GM23338 (cell line): ENCODE measurements at regions not wholly inside any gene's neighbourhood (a gene's known extent, or its start where the extent isn't known, plus 50 kb on each side); places are given as distances from the start of the nearest gene placed in this dataset.
A peak's percentile ranks its signal among the peaks of the same experiment; 100 is the strongest.

Experiments used
- ATAC-seq: fragments of 200-7000 bp; cut with Tn5 transposase; 3 replicates; pipeline ENCODE4 v1.9.1; 2020
- DNase-seq: peaks from one replicate; pipeline ENCODE4 v3.0.0-alpha.2; 2015; ENCODE audit warnings: low spot score
- H2AFZ ChIP-seq: fragments of 200-600 bp; sonication (generic); 2 replicates; pipeline ENCODE4 v1.8.0; 2016; ENCODE audit warnings: antibody characterized with exemption, mild to moderate bottlenecking, moderate library complexity
- H3F3A ChIP-seq: fragments of 200-600 bp; sonication (generic); replicated peaks from 2 replicates; pipeline ENCODE4 v1.8.0; 2017; ENCODE audit warnings: antibody characterized with exemption, mixed run types, low read depth
- H3K27ac ChIP-seq: fragments of 200-600 bp; sonication (generic); 2 replicates; pipeline ENCODE4 v1.6.1; 2016; ENCODE audit warnings: low read depth
- H3K27me3 ChIP-seq: fragments of 200-600 bp; sonication (generic); 2 replicates; pipeline ENCODE4 v1.8.0; 2016; ENCODE audit warnings: mild to moderate bottlenecking, mixed run types, moderate library complexity; ENCODE audit not compliant: insufficient read depth
- H3K36me3 ChIP-seq: fragments of 200-600 bp; sonication (generic); 2 replicates; pipeline ENCODE4 v1.8.0; 2016; ENCODE audit warnings: mild to moderate bottlenecking; ENCODE audit not compliant: insufficient read depth
- H3K4me1 ChIP-seq: fragments of 200-600 bp; sonication (generic); 2 replicates; pipeline ENCODE4 v1.8.0; 2016; ENCODE audit warnings: mild to moderate bottlenecking, moderate library complexity; ENCODE audit not compliant: insufficient read depth
- H3K4me2 ChIP-seq: fragments of 200-600 bp; sonication (generic); 2 replicates; pipeline ENCODE4 v1.7.1; 2017; ENCODE audit warnings: mixed run types
- H3K4me3 ChIP-seq: fragments of 200-600 bp; sonication (generic); 2 replicates; pipeline ENCODE4 v1.6.1; 2016; ENCODE audit warnings: mixed run types
- H3K79me2 ChIP-seq: fragments of 200-600 bp; sonication (generic); replicated peaks from 2 replicates; pipeline ENCODE4 v1.8.0; 2017; ENCODE audit warnings: mild to moderate bottlenecking; ENCODE audit not compliant: insufficient read depth
- H3K9me2 ChIP-seq: fragments of 200-600 bp; sonication (generic); 2 replicates; pipeline ENCODE4 v1.8.0; 2017; ENCODE audit not compliant: insufficient read depth
- H4K20me1 ChIP-seq: fragments of 200-600 bp; sonication (generic); replicated peaks from 2 replicates; pipeline ENCODE4 v1.8.0; 2017; ENCODE audit warnings: mild to moderate bottlenecking; ENCODE audit not compliant: insufficient read depth
- H3K27ac Mint-ChIP-seq: 2 replicates; pipeline ENCODE4 v1.8.0; 2020; ENCODE audit warnings: inconsistent platforms, mild to moderate bottlenecking, moderate library complexity, mixed read lengths
- H3K27me3 Mint-ChIP-seq: 3 replicates; pipeline ENCODE4 v1.8.0; 2022; ENCODE audit warnings: low read depth, mild to moderate bottlenecking, moderate library complexity, mixed read lengths, inconsistent platforms; ENCODE audit not compliant: insufficient read depth, poor library complexity
- H3K36me3 Mint-ChIP-seq: 3 replicates; pipeline ENCODE4 v1.8.0; 2021; ENCODE audit warnings: low read depth, mild to moderate bottlenecking, inconsistent platforms, moderate library complexity, mixed read lengths
- H3K4me1 Mint-ChIP-seq: 3 replicates; pipeline ENCODE4 v1.8.0; 2020; ENCODE audit warnings: mild to moderate bottlenecking, inconsistent platforms, mixed read lengths
- H3K4me3 Mint-ChIP-seq: 3 replicates; pipeline ENCODE4 v1.8.0; 2021; ENCODE audit warnings: moderate library complexity, mild to moderate bottlenecking, inconsistent platforms, mixed read lengths
- H3K9me3 Mint-ChIP-seq: 3 replicates; pipeline ENCODE4 v1.8.0; 2020; ENCODE audit warnings: moderate library complexity, mild to moderate bottlenecking, inconsistent platforms, mixed read lengths
- CREB1 ChIP-seq: fragments of 250-450 bp; sonication (Bioruptor Pico); IDR thresholded peaks from 2 replicates; pipeline ENCODE4 v1.5.0; 2020; ENCODE audit warnings: low read depth, mild to moderate bottlenecking, moderate library complexity
- NANOG ChIP-seq: IDR thresholded peaks from 2 replicates; pipeline ENCODE4 v1.6.1; 2016; ENCODE audit warnings: antibody characterized with exemption, borderline replicate concordance
- POLR2AphosphoS5 ChIP-seq: IDR thresholded peaks from 2 replicates; pipeline ENCODE4 v1.6.1; 2016; ENCODE audit warnings: antibody characterized with exemption, low read depth
- ZNF462 ChIP-seq: fragments of 250-450 bp; sonication (Bioruptor Pico); IDR thresholded peaks from 2 replicates; pipeline ENCODE4 v1.5.0; 2020; ENCODE audit warnings: mild to moderate bottlenecking, moderate library complexity

- H3K4me1 Mint-ChIP-seq = no peaks in the 10 kb centered on the region
Measured at GRCh38 chr1:229971141-229971540, 95.9 kb upstream of the GALNT2 start.

More at GRCh38 chr1:229971141-229971540, 95.9 kb upstream of the GALNT2 start:
- Mint-ChIP-seq H3K4me3 (no peak overlapping the region), H3K27ac (no peak overlapping the region), H3K9me3 (peaks cover 14% of the 10 kb centered on the region), H3K27me3 (peaks cover 2% of the 10 kb centered on the region), H3K36me3 (no peaks in the 10 kb centered on the region; the same call in 2 of the 3 replicates)
- DNase-seq (no peak), ATAC-seq (no peak)
- Histone ChIP-seq H3K9me2 (no peaks in the 10 kb centered on the region), H3K79me2 (no peaks in the 10 kb centered on the region), H3K4me3 (no peak overlapping the region), H2AFZ (peak overlapping the region; percentile 66; the same call in 1 of the 2 replicates), H3K27ac (no peak overlapping the region), H4K20me1 (no peaks in the 10 kb centered on the region), H3K4me2 (no peak overlapping the region), H3K27me3 (no peaks in the 10 kb centered on the region), H3F3A (no peaks in the 10 kb centered on the region), H3K36me3 (no peaks in the 10 kb centered on the region; the same call in 1 of the 2 replicates), H3K4me1 (no peaks in the 10 kb centered on the region)
- TF ChIP-seq NANOG (no peak), CREB1 (CRISPR knock-in tag) (no peak), ZNF462 (CRISPR knock-in tag) (no peak), POLR2AphosphoS5 (no peak)
